T-cell (primary cell): ENCODE measurements at regions not wholly inside any gene's neighbourhood (a gene's known extent, or its start where the extent isn't known, plus 50 kb on each side); places are given as distances from the start of the nearest gene placed in this dataset.

ENCODE experiments used
- ATAC-seq, 4 experiments: fragments of 200-7000 bp in 3 of 4; fragments of 150-1000 bp in 1 of 4; cut with Tn5 transposase; replicated peaks in 1 of 4; 1 replicate in 3 of 4; 2 replicates in 1 of 4; pipeline ENCODE4 v1.10.0; 2021; ENCODE audit warnings: moderate library complexity in 3 of 4, mild to moderate bottlenecking in 2 of 4, moderate number of reproducible peaks in 1 of 4
- CTCF ChIA-PET, 2 donors: fragments of 300-600 bp; sonication (Branson Sonifier 250); formaldehyde crosslinking; loops; one replicate each; lab custom pipeline; 2022; ENCODE audit warnings: antibody characterized with exemption in 2 of 2; lab: Charles Lee
- POLR2A ChIA-PET, 2 donors: fragments of 300-600 bp; sonication (Branson Sonifier 250); formaldehyde crosslinking; loops; one replicate each; lab custom pipeline; 2022; ENCODE audit warnings: antibody characterized with exemption in 2 of 2; lab: Charles Lee
- DNase-seq, 35 experiments: peaks; one replicate each; pipeline versions ENCODE4 v3.0.0 to v3.0.0-alpha.2; 2013 to 2023
- H3K27ac ChIP-seq: one replicate; pipeline ENCODE4 v1.5.1; 2013; ENCODE audit warnings: low read length
- H3K27me3 ChIP-seq, 2 experiments: replicated peaks in 1 of 2; 1 replicate in 1 of 2; 2 replicates in 1 of 2; pipeline versions ENCODE4 v1.6.1 to v1.7.0; 2013; ENCODE audit warnings: low read length in 1 of 2, mixed read lengths in 1 of 2; ENCODE audit not compliant: control insufficient read depth in 2 of 2, insufficient read depth in 2 of 2; ENCODE audit errors: extremely low read depth in 1 of 2
- H3K36me3 ChIP-seq, 2 donors: 1 replicate in 1 of 2; 2 replicates in 1 of 2; pipeline versions ENCODE4 v1.6.1 to v1.7.0; 2013; ENCODE audit warnings: low read length in 1 of 2; ENCODE audit not compliant: control insufficient read depth in 2 of 2, insufficient read depth in 1 of 2; ENCODE audit errors: extremely low read depth in 1 of 2
- H3K4me1 ChIP-seq, 2 experiments: 1 replicate in 1 of 2; 2 replicates in 1 of 2; pipeline versions ENCODE4 v1.6.1 to v1.7.0; 2013; ENCODE audit warnings: low read length in 2 of 2, mixed read lengths in 1 of 2; ENCODE audit not compliant: insufficient read depth in 2 of 2, control insufficient read depth in 1 of 2; ENCODE audit errors: extremely low read depth in 1 of 2
- H3K4me3 ChIP-seq, 2 donors: 1 replicate in 1 of 2; 2 replicates in 1 of 2; pipeline versions ENCODE4 v1.5.1 to v1.7.0; 2013; ENCODE audit warnings: mild to moderate bottlenecking in 2 of 2, low read length in 1 of 2, moderate library complexity in 1 of 2; ENCODE audit not compliant: control insufficient read depth in 1 of 2; ENCODE audit errors: extremely low read depth in 1 of 2
- H3K9me3 ChIP-seq: 2 replicates; pipeline ENCODE4 v1.7.0; 2013
- H3K27ac Mint-ChIP-seq, 2 donors: one replicate each; pipeline ENCODE4 v1.8.0; 2020 to 2021; ENCODE audit warnings: mild to moderate bottlenecking in 2 of 2, mixed read lengths in 2 of 2
- H3K27me3 Mint-ChIP-seq, 2 donors: one replicate each; pipeline ENCODE4 v1.8.0; 2021 to 2022; ENCODE audit warnings: mixed read lengths in 2 of 2
- H3K36me3 Mint-ChIP-seq: one replicate; pipeline ENCODE4 v1.8.0; 2021; ENCODE audit warnings: mixed read lengths
- H3K4me1 Mint-ChIP-seq, 3 donors: one replicate each; pipeline ENCODE4 v1.8.0; 2020 to 2022; ENCODE audit warnings: mixed read lengths in 3 of 3, mild to moderate bottlenecking in 1 of 3
- H3K4me3 Mint-ChIP-seq, 3 donors: one replicate each; pipeline ENCODE4 v1.8.0; 2020 to 2022; ENCODE audit warnings: mild to moderate bottlenecking in 3 of 3, mixed read lengths in 3 of 3, moderate library complexity in 3 of 3
- H3K9me3 Mint-ChIP-seq, 3 donors: one replicate each; pipeline ENCODE4 v1.8.0; 2020 to 2022; ENCODE audit warnings: mixed read lengths in 3 of 3
- WGBS: methylation state at CpG from one replicate; pipeline ENCODE4 v1.1.5; 2013; ENCODE audit warnings: missing lambda C conversion rate; ENCODE audit not compliant: insufficient coverage; 5-methylcytosine and 5-hydroxymethylcytosine counted together

GRCh38 chr2:20539776-20540586, 93.1 kb downstream of the RHOB start:
- ATAC-seq (no peak), DNase-seq (no peak)
- Histone ChIP-seq H3K27me3 (peaks cover 0 to 39% of the 10 kb centered on the region in 2 experiments), H3K27ac (no peak overlapping the region), H3K4me3 (no peak overlapping the region), H3K36me3 (no peaks in the 10 kb centered on the region), H3K4me1 (no peaks in the 10 kb centered on the region), H3K9me3 (no peaks in the 10 kb centered on the region)
- Mint-ChIP-seq H3K27ac (no peak overlapping the region), H3K36me3 (no peaks in the 10 kb centered on the region), H3K9me3 (no peaks in the 10 kb centered on the region), H3K4me3 (no peak overlapping the region), H3K27me3 (peaks cover 0 to 4% of the 10 kb centered on the region in 2 donors), H3K4me1 (no peaks in the 10 kb centered on the region)
- POLR2A ChIA-PET = no interaction called here
- CTCF ChIA-PET = no interaction called here
- 79% methylated on average over 26 of the region's 26 CpGs for WGBS

- Histone ChIP-seq H3K4me3 (no peak overlapping the region), H3K36me3 (no peaks in the 10 kb centered on the region), H3K27me3 (peaks cover 0 to 37% of the 10 kb centered on the region in 2 experiments), H3K9me3 (no peaks in the 10 kb centered on the region), H3K4me1 (no peaks in the 10 kb centered on the region), H3K27ac (no peak overlapping the region)
- DNase-seq = no peak
- H3K9me3 Mint-ChIP-seq = peaks cover 0 to 3% (median 0%) of the 10 kb centered on the region in 3 donors
- 78% methylated on average over 11 of the region's 16 CpGs for WGBS
- no peak overlapping the region for H3K4me3 Mint-ChIP-seq
- H3K27ac Mint-ChIP-seq = no peak overlapping the region
- ATAC-seq = no peak
- ChIA-PET CTCF (no interaction called here), POLR2A (no interaction called here)
- no peaks in the 10 kb centered on the region for H3K4me1 Mint-ChIP-seq
- H3K36me3 Mint-ChIP-seq = no peaks in the 10 kb centered on the region
- peaks cover 0 to 4% of the 10 kb centered on the region in 2 donors for H3K27me3 Mint-ChIP-seq
Measured at GRCh38 chr2:20540587-20541293, 93.9 kb downstream of the RHOB start.

GRCh38 chr2:20541294-20541640, 94.4 kb downstream of the RHOB start:
- no peak overlapping the region for H3K4me3 Mint-ChIP-seq
- Histone ChIP-seq H3K36me3 (no peaks in the 10 kb centered on the region), H3K4me3 (no peak overlapping the region), H3K27ac (no peak overlapping the region), H3K9me3 (no peaks in the 10 kb centered on the region), H3K4me1 (no peaks in the 10 kb centered on the region), H3K27me3 (peaks cover 0 to 37% of the 10 kb centered on the region in 2 experiments)
- H3K27ac Mint-ChIP-seq = no peak overlapping the region
- peaks cover 0 to 3% (median 1%) of the 10 kb centered on the region in 3 donors for H3K9me3 Mint-ChIP-seq
- no peak for ATAC-seq
- 89% methylated on average over 4 of the region's 7 CpGs for WGBS
- H3K27me3 Mint-ChIP-seq = peaks cover 0 to 4% of the 10 kb centered on the region in 2 donors
- DNase-seq = no peak
- ChIA-PET POLR2A (no interaction called here), CTCF (interaction anchor here in 1 of 2 donors (0.6 kb wide), 1 partner anchor 114 kb away, joined by 4 read pairs; no protein-coding TSS in a partner anchor)
- no peaks in the 10 kb centered on the region for H3K4me1 Mint-ChIP-seq
- H3K36me3 Mint-ChIP-seq = no peaks in the 10 kb centered on the region

- no peaks in the 10 kb centered on the region for H3K4me1 ChIP-seq
- Mint-ChIP-seq H3K4me3 (no peak overlapping the region), H3K27me3 (peaks cover 0 to 4% of the 10 kb centered on the region in 2 donors), H3K4me1 (no peaks in the 10 kb centered on the region), H3K36me3 (no peaks in the 10 kb centered on the region), H3K27ac (no peak overlapping the region), H3K9me3 (peaks cover 0 to 5% (median 3%) of the 10 kb centered on the region in 3 donors)
- ATAC-seq = no peak
- ChIA-PET CTCF (interaction anchor here in 1 of 2 donors (0.6 kb wide), 1 partner anchor 115 kb away, joined by 4 read pairs; no protein-coding TSS in a partner anchor), POLR2A (no interaction called here)
- H3K27ac ChIP-seq = no peak overlapping the region
- H3K27me3 ChIP-seq = peaks cover 0 to 37% of the 10 kb centered on the region in 2 experiments
- no peaks in the 10 kb centered on the region for H3K36me3 ChIP-seq
- no peak overlapping the region for H3K4me3 ChIP-seq
- WGBS = 72% methylated on average over 5 of the region's 5 CpGs
- no peak for DNase-seq
- H3K9me3 ChIP-seq = no peaks in the 10 kb centered on the region
Measured at GRCh38 chr2:20541651-20542050, 94.8 kb downstream of the RHOB start.

DNA sequence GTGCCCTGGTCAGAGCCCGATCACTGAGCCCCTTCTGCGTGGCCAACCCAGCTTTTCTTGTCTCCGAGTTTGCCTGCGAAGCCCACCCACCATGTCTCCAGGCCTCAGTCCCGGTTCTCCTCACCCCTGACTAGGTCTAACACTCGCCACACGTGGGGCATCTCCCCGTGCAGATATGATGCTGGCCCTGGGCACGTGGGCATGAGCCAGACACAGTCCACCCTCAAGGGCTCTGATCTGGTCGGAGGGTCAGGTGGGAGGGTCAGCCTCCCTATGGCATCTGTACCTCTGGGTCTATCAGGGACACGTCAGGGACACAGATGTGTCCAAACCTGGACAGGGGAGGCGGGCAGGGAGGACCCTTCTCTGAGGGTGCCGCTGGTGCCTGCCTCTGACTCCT, 95.4 kb downstream of the RHOB start:
- POLR2A ChIA-PET = no interaction called here
- DNase-seq = no peak
- H3K27me3 ChIP-seq = peaks cover 0 to 37% of the 10 kb centered on the region in 2 experiments
- H3K4me1 ChIP-seq = no peaks in the 10 kb centered on the region
- no peaks in the 10 kb centered on the region for H3K9me3 ChIP-seq
- 79% methylated on average over 11 of the region's 13 CpGs for WGBS
- no peaks in the 10 kb centered on the region for H3K36me3 ChIP-seq
- no peak for ATAC-seq
- Mint-ChIP-seq H3K27ac (no peak overlapping the region), H3K4me1 (no peaks in the 10 kb centered on the region), H3K27me3 (peaks cover 0 to 4% of the 10 kb centered on the region in 2 donors), H3K4me3 (no peak overlapping the region), H3K9me3 (peaks cover 0 to 5% (median 3%) of the 10 kb centered on the region in 3 donors), H3K36me3 (no peaks in the 10 kb centered on the region)
- CTCF ChIA-PET = no interaction called here
- H3K27ac ChIP-seq = no peak overlapping the region
- H3K4me3 ChIP-seq = no peak overlapping the region

- CTCF ChIA-PET = no interaction called here
Measured at GRCh38 chr2:20542746-20543468, 96.0 kb downstream of the RHOB start.

More at GRCh38 chr2:20542746-20543468, 96.0 kb downstream of the RHOB start:
- no peaks in the 10 kb centered on the region for H3K36me3 ChIP-seq
- no peaks in the 10 kb centered on the region for H3K4me1 Mint-ChIP-seq
- no peak overlapping the region for H3K27ac ChIP-seq
- H3K4me3 Mint-ChIP-seq = no peak overlapping the region
- H3K36me3 Mint-ChIP-seq = no peaks in the 10 kb centered on the region
- DNase-seq (no peak), ATAC-seq (no peak)
- no peak overlapping the region for H3K4me3 ChIP-seq
- H3K4me1 ChIP-seq = no peaks in the 10 kb centered on the region
- WGBS = 91% methylated on average over 8 of the region's 13 CpGs
- H3K27ac Mint-ChIP-seq = no peak overlapping the region
- H3K9me3 Mint-ChIP-seq = peaks cover 0 to 5% (median 3%) of the 10 kb centered on the region in 3 donors
- H3K27me3 ChIP-seq = peaks cover 0 to 36% of the 10 kb centered on the region in 2 experiments
- H3K9me3 ChIP-seq = no peaks in the 10 kb centered on the region
- peaks cover 0 to 4% of the 10 kb centered on the region in 2 donors for H3K27me3 Mint-ChIP-seq
- POLR2A ChIA-PET = no interaction called here
